NCI-H2196 (cell line): ENCODE measurements at regions not wholly inside any gene's neighbourhood (a gene's known extent, or its start where the extent isn't known, plus 50 kb on each side); places are given as distances from the start of the nearest gene placed in this dataset.
"Not testable (repeated sequence)": the region's sequence is repeated elsewhere in the genome, so short reads cannot be mapped to it uniquely, and the experiment has no call there.

Experiments used
- DNase-seq: peaks from one replicate; lab custom pipeline; 2025; ENCODE audit not compliant: unreplicated experiment; lab: John Stamatoyannopoulos, UW

GRCh38 chr17:71790791-71791190 lies 330.0 kb upstream of the SOX9 start:
- DNase-seq = no peak

GRCh38 chr17:71791311-71791710 lies 329.5 kb upstream of the SOX9 start:
- no peak for DNase-seq

GRCh38 chr17:71792966-71793365 lies 327.9 kb upstream of the SOX9 start:
- DNase-seq = no peak

GRCh38 chr17:71793518-71793917 lies 327.3 kb upstream of the SOX9 start:
- DNase-seq = no peak

GRCh38 chr17:71798701-71799100 lies 322.1 kb upstream of the SOX9 start:
- DNase-seq = no peak

- DNase-seq = no peak
These were observed 321.2 kb upstream of the SOX9 start for GRCh38 chr17:71799657-71800056.

GRCh38 chr17:71801301-71801700 lies 319.5 kb upstream of the SOX9 start:
- DNase-seq = no peak

- DNase-seq = no peak
These were observed 318.2 kb upstream of the SOX9 start for GRCh38 chr17:71802663-71803062.

- DNase-seq = no peak
These were observed 317.1 kb upstream of the SOX9 start for GRCh38 chr17:71803656-71804284.

GRCh38 chr17:71809537-71809936 lies 311.3 kb upstream of the SOX9 start:
- no peak for DNase-seq

GRCh38 chr17:71813861-71814260 lies 307.0 kb upstream of the SOX9 start:
- DNase-seq = not testable (repeated sequence)

GRCh38 chr17:71821511-71821910 lies 299.3 kb upstream of the SOX9 start:
- DNase-seq = no peak

GRCh38 chr17:71824671-71825070 lies 296.1 kb upstream of the SOX9 start:
- no peak for DNase-seq

GRCh38 chr17:71825687-71826086 lies 295.1 kb upstream of the SOX9 start:
- no peak for DNase-seq

GRCh38 chr17:71828182-71828596 lies 292.6 kb upstream of the SOX9 start:
- DNase-seq = no peak

GRCh38 chr17:71830866-71831265 lies 290.0 kb upstream of the SOX9 start:
- DNase-seq = no peak

GRCh38 chr17:71842986-71843385 lies 277.8 kb upstream of the SOX9 start:
- DNase-seq = no peak

GRCh38 chr17:71845337-71845736 lies 275.5 kb upstream of the SOX9 start:
- DNase-seq = no peak

GRCh38 chr17:71846561-71847110 lies 274.2 kb upstream of the SOX9 start:
- DNase-seq = no peak

- no peak for DNase-seq
These were observed 270.7 kb upstream of the SOX9 start for GRCh38 chr17:71849783-71850768.

- DNase-seq = no peak
These were observed 270.0 kb upstream of the SOX9 start for GRCh38 chr17:71850812-71851211.

GRCh38 chr17:71855010-71855409 lies 265.8 kb upstream of the SOX9 start:
- no peak for DNase-seq
